ENCODE measurements at regions not wholly inside any gene's neighbourhood (a gene's known extent, or its start where the extent isn't known, plus 50 kb on each side); places are given as distances from the start of the nearest gene placed in this dataset.

DNA sequence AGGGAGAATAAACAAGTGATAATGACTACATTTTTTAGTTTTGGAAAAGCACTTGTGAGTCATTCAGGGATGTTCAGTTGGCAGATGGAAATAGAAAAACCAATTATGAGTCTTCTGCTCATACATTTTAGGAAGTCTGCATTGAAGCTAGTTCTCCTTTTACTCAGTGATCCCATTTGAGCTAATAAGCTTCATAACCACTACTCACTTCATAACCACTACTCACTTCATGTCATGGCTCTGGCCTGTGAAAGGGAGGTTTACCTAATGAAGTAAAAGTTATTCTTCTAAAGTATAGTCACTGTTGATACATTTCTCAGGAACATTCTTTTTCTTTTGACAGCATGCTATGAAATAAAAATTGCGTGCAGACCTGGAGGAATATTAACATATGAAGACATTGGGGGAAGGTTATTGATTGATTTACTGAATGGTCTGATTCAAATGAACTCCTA is 948.7 kb downstream of the TSN start:
- Histone ChIP-seq H3K4me1 (ENCODE audit: control insufficient read depth, low read length) (no peaks in the 10 kb centered on the region), H3K36me3 (ENCODE audit: control insufficient read depth, low read length) (no peaks in the 10 kb centered on the region), H4K20me1 (ENCODE audit: control insufficient read depth, insufficient read depth, low read depth, low read length) (no peaks in the 10 kb centered on the region), H3K9me2 (replicated peaks; ENCODE audit: control insufficient read depth, low read length) (no peaks in the 10 kb centered on the region), H3K27me3 (ENCODE audit: control insufficient read depth, low read length) (no peaks in the 10 kb centered on the region), H3K4me3 (ENCODE audit: low read length) (no peak overlapping the region), H3K79me2 (ENCODE audit: control insufficient read depth, low read length) (no peaks in the 10 kb centered on the region), H3K4me2 (ENCODE audit: low read length) (no peak overlapping the region), H3F3A (ENCODE audit: control insufficient read depth, insufficient read depth) (no peaks in the 10 kb centered on the region), H3K27ac (ENCODE audit: low read depth, low read length) (no peak overlapping the region), H3K9me3 (ENCODE audit: control insufficient read depth, insufficient read depth, low read length) (no peaks in the 10 kb centered on the region)
- TF ChIP-seq, protein P1, sequence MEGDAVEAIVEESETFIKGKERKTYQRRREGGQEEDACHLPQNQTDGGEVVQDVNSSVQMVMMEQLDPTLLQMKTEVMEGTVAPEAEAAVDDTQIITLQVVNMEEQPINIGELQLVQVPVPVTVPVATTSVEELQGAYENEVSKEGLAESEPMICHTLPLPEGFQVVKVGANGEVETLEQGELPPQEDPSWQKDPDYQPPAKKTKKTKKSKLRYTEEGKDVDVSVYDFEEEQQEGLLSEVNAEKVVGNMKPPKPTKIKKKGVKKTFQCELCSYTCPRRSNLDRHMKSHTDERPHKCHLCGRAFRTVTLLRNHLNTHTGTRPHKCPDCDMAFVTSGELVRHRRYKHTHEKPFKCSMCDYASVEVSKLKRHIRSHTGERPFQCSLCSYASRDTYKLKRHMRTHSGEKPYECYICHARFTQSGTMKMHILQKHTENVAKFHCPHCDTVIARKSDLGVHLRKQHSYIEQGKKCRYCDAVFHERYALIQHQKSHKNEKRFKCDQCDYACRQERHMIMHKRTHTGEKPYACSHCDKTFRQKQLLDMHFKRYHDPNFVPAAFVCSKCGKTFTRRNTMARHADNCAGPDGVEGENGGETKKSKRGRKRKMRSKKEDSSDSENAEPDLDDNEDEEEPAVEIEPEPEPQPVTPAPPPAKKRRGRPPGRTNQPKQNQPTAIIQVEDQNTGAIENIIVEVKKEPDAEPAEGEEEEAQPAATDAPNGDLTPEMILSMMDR (IDR thresholded peaks at IDR 0.05; ENCODE audit: low read depth, low read length, poor library complexity, severe bottlenecking), result no peak
- TF ChIP-seq EZH2phosphoT487 (IDR thresholded peaks at IDR 0.05; ENCODE audit: borderline replicate concordance, low read length), result no peak

GRCh38 chr2:122705746-122706145 is 950.3 kb downstream of the TSN start:
- no peak overlapping the region for H3K4me3 ChIP-seq (ENCODE audit: low read length)
- no peak for TF ChIP-seq EZH2phosphoT487 (IDR thresholded peaks at IDR 0.05; ENCODE audit: borderline replicate concordance, low read length)
- TF ChIP-seq, protein P1 (IDR thresholded peaks at IDR 0.05; ENCODE audit: low read depth, low read length, poor library complexity, severe bottlenecking), result no peak
- H3K27ac ChIP-seq (ENCODE audit: low read depth, low read length), result no peak overlapping the region
- H3F3A ChIP-seq (ENCODE audit: control insufficient read depth, insufficient read depth), result no peaks in the 10 kb centered on the region
- H3K36me3 ChIP-seq (ENCODE audit: control insufficient read depth, low read length), result no peaks in the 10 kb centered on the region
- no peaks in the 10 kb centered on the region for H3K4me1 ChIP-seq (ENCODE audit: control insufficient read depth, low read length)
- H3K4me2 ChIP-seq (ENCODE audit: low read length), result no peak overlapping the region
- no peaks in the 10 kb centered on the region for H3K9me3 ChIP-seq (ENCODE audit: control insufficient read depth, insufficient read depth, low read length)
- H4K20me1 ChIP-seq (ENCODE audit: control insufficient read depth, insufficient read depth, low read depth, low read length), result no peaks in the 10 kb centered on the region
- no peaks in the 10 kb centered on the region for H3K79me2 ChIP-seq (ENCODE audit: control insufficient read depth, low read length)
- H3K9me2 ChIP-seq (replicated peaks; ENCODE audit: control insufficient read depth, low read length), result no peaks in the 10 kb centered on the region
- H3K27me3 ChIP-seq (ENCODE audit: control insufficient read depth, low read length), result no peaks in the 10 kb centered on the region

GRCh38 chr2:122706757-122707223 is 951.3 kb downstream of the TSN start:
- Histone ChIP-seq H3K36me3 (ENCODE audit: control insufficient read depth, low read length) (no peaks in the 10 kb centered on the region), H3K79me2 (ENCODE audit: control insufficient read depth, low read length) (no peaks in the 10 kb centered on the region), H3K27me3 (ENCODE audit: control insufficient read depth, low read length) (no peaks in the 10 kb centered on the region), H3K9me3 (ENCODE audit: control insufficient read depth, insufficient read depth, low read length) (no peaks in the 10 kb centered on the region), H3K4me3 (ENCODE audit: low read length) (no peak overlapping the region), H3K4me2 (ENCODE audit: low read length) (no peak overlapping the region), H3K9me2 (replicated peaks; ENCODE audit: control insufficient read depth, low read length) (no peaks in the 10 kb centered on the region), H3K27ac (ENCODE audit: low read depth, low read length) (no peak overlapping the region), H3K4me1 (ENCODE audit: control insufficient read depth, low read length) (no peaks in the 10 kb centered on the region), H4K20me1 (ENCODE audit: control insufficient read depth, insufficient read depth, low read depth, low read length) (no peaks in the 10 kb centered on the region), H3F3A (ENCODE audit: control insufficient read depth, insufficient read depth) (no peaks in the 10 kb centered on the region)
- TF ChIP-seq, protein P1 (IDR thresholded peaks at IDR 0.05; ENCODE audit: low read depth, low read length, poor library complexity, severe bottlenecking), result no peak
- no peak for TF ChIP-seq EZH2phosphoT487 (IDR thresholded peaks at IDR 0.05; ENCODE audit: borderline replicate concordance, low read length)
